Hematopoietic multipotent progenitor cell treated with erythropoietin and hydrocortisone succinate and interleukin-3 and kit ligand, for 17 days (in vitro differentiated cells): ENCODE measurements at regions not wholly inside any gene's neighbourhood (a gene's known extent, or its start where the extent isn't known, plus 50 kb on each side); places are given as distances from the start of the nearest gene placed in this dataset.

Experiments used
- DNase-seq: peaks from one replicate; pipeline ENCODE4 v3.0.0-alpha.2; 2015; ENCODE audit warnings: low spot score

GRCh38 chr2:194750926-194751325 is 906.1 kb upstream of the SLC39A10 start:
- no peak for DNase-seq

GRCh38 chr2:194745557-194746146 is 911.4 kb upstream of the SLC39A10 start:
- DNase-seq = no peak

- DNase-seq = no peak
These were observed 914.3 kb upstream of the SLC39A10 start for GRCh38 chr2:194742706-194743105.

- no peak for DNase-seq
These were observed 917.8 kb upstream of the SLC39A10 start for GRCh38 chr2:194739217-194739616.

GRCh38 chr2:194735837-194736542 is 921.0 kb upstream of the SLC39A10 start:
- DNase-seq = no peak

- no peak for DNase-seq
These were observed 926.8 kb upstream of the SLC39A10 start for GRCh38 chr2:194730266-194730665.

GRCh38 chr2:194725169-194725568 is 931.9 kb upstream of the SLC39A10 start:
- no peak for DNase-seq

- DNase-seq = no peak
These were observed 933.6 kb upstream of the SLC39A10 start for GRCh38 chr2:194723446-194723845.

- DNase-seq = no peak
These were observed 935.8 kb upstream of the SLC39A10 start for GRCh38 chr2:194721227-194721626.

GRCh38 chr2:194720462-194720861 is 936.6 kb upstream of the SLC39A10 start:
- DNase-seq = no peak

GRCh38 chr2:194718881-194719280 is 938.1 kb upstream of the SLC39A10 start:
- no peak for DNase-seq

- DNase-seq = no peak
These were observed 942.5 kb upstream of the SLC39A10 start for GRCh38 chr2:194714541-194714940.

GRCh38 chr2:194709840-194710239 is 947.2 kb upstream of the SLC39A10 start:
- no peak for DNase-seq

GRCh38 chr2:194706179-194706578 is 950.8 kb upstream of the SLC39A10 start:
- DNase-seq = no peak

- DNase-seq = no peak
These were observed 951.6 kb upstream of the SLC39A10 start for GRCh38 chr2:194705398-194705797.

- DNase-seq = no peak
These were observed 956.3 kb upstream of the SLC39A10 start for GRCh38 chr2:194700726-194701125.

GRCh38 chr2:194700116-194700515 is 956.9 kb upstream of the SLC39A10 start:
- DNase-seq = no peak

GRCh38 chr2:194698012-194698411 is 959.0 kb upstream of the SLC39A10 start:
- no peak for DNase-seq

- DNase-seq = no peak
These were observed 959.6 kb upstream of the SLC39A10 start for GRCh38 chr2:194697439-194697838.

- no peak for DNase-seq
These were observed 960.3 kb upstream of the SLC39A10 start for GRCh38 chr2:194696690-194697089.

GRCh38 chr2:194686569-194686968 is 970.5 kb upstream of the SLC39A10 start:
- no peak for DNase-seq

- DNase-seq = no peak
These were observed 983.0 kb upstream of the SLC39A10 start for GRCh38 chr2:194674043-194674442.

GRCh38 chr2:194672994-194673393 is 984.0 kb upstream of the SLC39A10 start:
- DNase-seq = no peak

- DNase-seq = no peak
These were observed 995.6 kb upstream of the SLC39A10 start for GRCh38 chr2:194661431-194661830.
